ENCODE measurements at regions not wholly inside any gene's neighbourhood (a gene's known extent, or its start where the extent isn't known, plus 50 kb on each side); places are given as distances from the start of the nearest gene placed in this dataset.

DNA sequence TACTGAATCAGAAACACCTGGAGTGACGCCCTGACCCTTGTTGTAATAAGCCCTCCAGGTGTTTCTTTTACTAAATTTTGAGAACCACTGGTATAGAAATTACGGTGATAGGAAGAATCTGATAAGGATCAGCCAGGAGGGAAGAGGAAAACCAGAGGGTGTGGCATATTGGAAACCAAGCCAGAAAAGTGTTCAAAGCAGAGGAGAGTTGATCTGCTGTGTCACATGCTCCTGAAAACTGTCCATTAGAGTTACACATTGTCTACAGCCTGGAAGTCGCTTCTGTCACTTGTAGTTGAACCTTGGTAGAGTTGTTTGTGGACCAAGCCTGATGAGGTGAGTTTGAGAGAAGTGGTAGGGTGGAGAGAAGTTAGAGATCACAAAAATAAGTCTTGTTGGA lies 497.4 kb downstream of the ENC1 start:
- TF ChIP-seq MXI1 (conservative IDR thresholded peaks at IDR 0.05; ENCODE audit: poor library complexity, severe bottlenecking) (no peak), EZH2 (IDR thresholded peaks at IDR 0.05; ENCODE audit: borderline replicate concordance, insufficient read depth, low read length, poor library complexity, severe bottlenecking) (no peak), EP300 (conservative IDR thresholded peaks at IDR 0.05; ENCODE audit: poor library complexity, severe bottlenecking) (no peak), CTCF (IDR thresholded peaks at IDR 0.05; ENCODE audit: poor library complexity, severe bottlenecking) (no peak), SMC3 (conservative IDR thresholded peaks at IDR 0.05; ENCODE audit: poor library complexity) (no peak), POLR2AphosphoS5 (IDR thresholded peaks at IDR 0.05) (no peak), RAD21 (conservative IDR thresholded peaks at IDR 0.05) (no peak), TAF1 (IDR thresholded peaks at IDR 0.05; ENCODE audit: low read depth) (no peak)
- TF ChIP-seq, protein P1, sequence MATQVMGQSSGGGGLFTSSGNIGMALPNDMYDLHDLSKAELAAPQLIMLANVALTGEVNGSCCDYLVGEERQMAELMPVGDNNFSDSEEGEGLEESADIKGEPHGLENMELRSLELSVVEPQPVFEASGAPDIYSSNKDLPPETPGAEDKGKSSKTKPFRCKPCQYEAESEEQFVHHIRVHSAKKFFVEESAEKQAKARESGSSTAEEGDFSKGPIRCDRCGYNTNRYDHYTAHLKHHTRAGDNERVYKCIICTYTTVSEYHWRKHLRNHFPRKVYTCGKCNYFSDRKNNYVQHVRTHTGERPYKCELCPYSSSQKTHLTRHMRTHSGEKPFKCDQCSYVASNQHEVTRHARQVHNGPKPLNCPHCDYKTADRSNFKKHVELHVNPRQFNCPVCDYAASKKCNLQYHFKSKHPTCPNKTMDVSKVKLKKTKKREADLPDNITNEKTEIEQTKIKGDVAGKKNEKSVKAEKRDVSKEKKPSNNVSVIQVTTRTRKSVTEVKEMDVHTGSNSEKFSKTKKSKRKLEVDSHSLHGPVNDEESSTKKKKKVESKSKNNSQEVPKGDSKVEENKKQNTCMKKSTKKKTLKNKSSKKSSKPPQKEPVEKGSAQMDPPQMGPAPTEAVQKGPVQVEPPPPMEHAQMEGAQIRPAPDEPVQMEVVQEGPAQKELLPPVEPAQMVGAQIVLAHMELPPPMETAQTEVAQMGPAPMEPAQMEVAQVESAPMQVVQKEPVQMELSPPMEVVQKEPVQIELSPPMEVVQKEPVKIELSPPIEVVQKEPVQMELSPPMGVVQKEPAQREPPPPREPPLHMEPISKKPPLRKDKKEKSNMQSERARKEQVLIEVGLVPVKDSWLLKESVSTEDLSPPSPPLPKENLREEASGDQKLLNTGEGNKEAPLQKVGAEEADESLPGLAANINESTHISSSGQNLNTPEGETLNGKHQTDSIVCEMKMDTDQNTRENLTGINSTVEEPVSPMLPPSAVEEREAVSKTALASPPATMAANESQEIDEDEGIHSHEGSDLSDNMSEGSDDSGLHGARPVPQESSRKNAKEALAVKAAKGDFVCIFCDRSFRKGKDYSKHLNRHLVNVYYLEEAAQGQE (IDR thresholded peaks at IDR 0.05; ENCODE audit: borderline replicate concordance), result no peak
- Histone ChIP-seq H3K27ac (ENCODE audit: low read length) (no peak overlapping the region), H3K4me3 (ENCODE audit: low read length) (no peak overlapping the region), H4K20me1 (ENCODE audit: insufficient read depth) (no peaks in the 10 kb centered on the region), H3K9me3 (ENCODE audit: low read length) (no peaks in the 10 kb centered on the region), H3K9ac (ENCODE audit: low read length) (no peak overlapping the region), H3F3A (ENCODE audit: insufficient read depth, low read length, poor library complexity, severe bottlenecking) (no peaks in the 10 kb centered on the region), H2AFZ (ENCODE audit: low read depth, low read length) (no peak overlapping the region), H3K4me2 (ENCODE audit: low read length) (no peak overlapping the region), H3K36me3 (ENCODE audit: insufficient read depth, low read length) (no peaks in the 10 kb centered on the region), H3K79me2 (replicated peaks; ENCODE audit: insufficient read depth, low read length) (no peaks in the 10 kb centered on the region), H3K27me3 (ENCODE audit: insufficient read depth, low read depth, low read length) (no peaks in the 10 kb centered on the region), H3K9me2 (ENCODE audit: insufficient read depth, low read length) (no peaks in the 10 kb centered on the region)

DNA sequence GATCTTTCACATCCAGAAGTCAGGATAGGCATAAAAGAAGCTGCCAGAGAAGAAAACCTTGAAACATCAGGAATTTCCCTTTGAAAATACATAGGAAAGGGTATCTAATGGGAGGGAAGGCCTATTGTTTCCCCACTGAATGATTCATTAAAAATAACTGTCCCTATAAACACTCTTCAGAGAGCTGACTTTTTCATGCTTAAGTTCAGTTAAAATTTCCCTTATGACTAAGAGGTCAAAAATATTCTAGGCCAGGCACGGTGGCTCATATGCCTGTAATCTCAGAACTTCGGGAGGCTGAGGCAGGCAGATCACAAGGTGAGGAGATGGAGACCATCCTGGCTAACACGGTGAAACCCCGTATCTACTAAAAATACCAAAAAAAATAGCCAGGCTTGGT lies 499.5 kb downstream of the ENC1 start:
- Histone ChIP-seq H3K79me2 (replicated peaks; ENCODE audit: insufficient read depth, low read length) (no peaks in the 10 kb centered on the region), H2AFZ (ENCODE audit: low read depth, low read length) (no peak overlapping the region), H4K20me1 (ENCODE audit: insufficient read depth) (no peaks in the 10 kb centered on the region), H3K4me3 (ENCODE audit: low read length) (no peak overlapping the region), H3K4me2 (ENCODE audit: low read length) (no peak overlapping the region), H3K9ac (ENCODE audit: low read length) (no peak overlapping the region), H3F3A (ENCODE audit: insufficient read depth, low read length, poor library complexity, severe bottlenecking) (no peaks in the 10 kb centered on the region), H3K9me2 (ENCODE audit: insufficient read depth, low read length) (no peaks in the 10 kb centered on the region), H3K27me3 (ENCODE audit: insufficient read depth, low read depth, low read length) (no peaks in the 10 kb centered on the region), H3K27ac (ENCODE audit: low read length) (no peak overlapping the region), H3K36me3 (ENCODE audit: insufficient read depth, low read length) (no peaks in the 10 kb centered on the region), H3K9me3 (ENCODE audit: low read length) (no peaks in the 10 kb centered on the region)
- TF ChIP-seq CTCF (IDR thresholded peaks at IDR 0.05; ENCODE audit: poor library complexity, severe bottlenecking) (no peak), EP300 (conservative IDR thresholded peaks at IDR 0.05; ENCODE audit: poor library complexity, severe bottlenecking) (no peak), TAF1 (IDR thresholded peaks at IDR 0.05; ENCODE audit: low read depth) (no peak), EZH2 (IDR thresholded peaks at IDR 0.05; ENCODE audit: borderline replicate concordance, insufficient read depth, low read length, poor library complexity, severe bottlenecking) (no peak), RAD21 (conservative IDR thresholded peaks at IDR 0.05) (no peak), SMC3 (conservative IDR thresholded peaks at IDR 0.05; ENCODE audit: poor library complexity) (no peak), MXI1 (conservative IDR thresholded peaks at IDR 0.05; ENCODE audit: poor library complexity, severe bottlenecking) (no peak), POLR2AphosphoS5 (IDR thresholded peaks at IDR 0.05) (no peak)
- TF ChIP-seq, protein P1 (IDR thresholded peaks at IDR 0.05; ENCODE audit: borderline replicate concordance), result no peak
